ENCODE measurements at regions not wholly inside any gene's neighbourhood (a gene's known extent, or its start where the extent isn't known, plus 50 kb on each side); places are given as distances from the start of the nearest gene placed in this dataset.

DNA sequence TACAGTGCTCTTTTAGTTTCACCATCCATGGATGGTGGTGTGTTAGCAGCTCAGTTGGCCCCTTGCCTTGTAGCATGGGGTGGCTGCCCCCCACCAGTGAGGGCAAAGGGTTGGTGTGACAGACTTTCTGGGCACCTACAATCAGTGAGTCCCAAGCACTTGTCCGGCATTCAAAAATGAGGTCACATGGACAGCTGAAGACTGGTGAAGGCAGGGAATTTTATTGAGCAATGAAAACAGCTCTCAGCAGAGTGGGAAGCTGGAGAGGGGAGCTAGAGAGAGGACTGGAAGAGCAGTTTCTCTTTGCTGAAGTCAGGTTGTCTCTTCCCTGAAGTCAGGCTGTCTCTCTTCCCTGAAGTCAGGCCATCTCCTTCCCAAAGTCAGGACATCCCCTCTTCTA, 1053.2 kb downstream of the SLITRK1 start:
- TF ChIP-seq, protein P1, sequence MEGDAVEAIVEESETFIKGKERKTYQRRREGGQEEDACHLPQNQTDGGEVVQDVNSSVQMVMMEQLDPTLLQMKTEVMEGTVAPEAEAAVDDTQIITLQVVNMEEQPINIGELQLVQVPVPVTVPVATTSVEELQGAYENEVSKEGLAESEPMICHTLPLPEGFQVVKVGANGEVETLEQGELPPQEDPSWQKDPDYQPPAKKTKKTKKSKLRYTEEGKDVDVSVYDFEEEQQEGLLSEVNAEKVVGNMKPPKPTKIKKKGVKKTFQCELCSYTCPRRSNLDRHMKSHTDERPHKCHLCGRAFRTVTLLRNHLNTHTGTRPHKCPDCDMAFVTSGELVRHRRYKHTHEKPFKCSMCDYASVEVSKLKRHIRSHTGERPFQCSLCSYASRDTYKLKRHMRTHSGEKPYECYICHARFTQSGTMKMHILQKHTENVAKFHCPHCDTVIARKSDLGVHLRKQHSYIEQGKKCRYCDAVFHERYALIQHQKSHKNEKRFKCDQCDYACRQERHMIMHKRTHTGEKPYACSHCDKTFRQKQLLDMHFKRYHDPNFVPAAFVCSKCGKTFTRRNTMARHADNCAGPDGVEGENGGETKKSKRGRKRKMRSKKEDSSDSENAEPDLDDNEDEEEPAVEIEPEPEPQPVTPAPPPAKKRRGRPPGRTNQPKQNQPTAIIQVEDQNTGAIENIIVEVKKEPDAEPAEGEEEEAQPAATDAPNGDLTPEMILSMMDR (IDR thresholded peaks at IDR 0.05), result no peak
- no peak for TF ChIP-seq POLR2A (IDR thresholded peaks at IDR 0.05)
